ENCODE measurements at regions not wholly inside any gene's neighbourhood (a gene's known extent, or its start where the extent isn't known, plus 50 kb on each side); places are given as distances from the start of the nearest gene placed in this dataset.
A peak's percentile ranks its signal among the peaks of the same experiment; 100 is the strongest.
"Not testable (repeated sequence)": the region's sequence is repeated elsewhere in the genome, so short reads cannot be mapped to it uniquely, and the experiment has no call there.

- DNase-seq = peak; percentile 31
Measured at GRCh38 chr2:146734042-146734820, 1110.6 kb upstream of the ACVR2A start.

- no peak for DNase-seq
Measured at GRCh38 chr2:146730882-146731281, 1113.9 kb upstream of the ACVR2A start.

- DNase-seq = no peak
Measured at GRCh38 chr2:146721486-146721885, 1123.3 kb upstream of the ACVR2A start.

DNA sequence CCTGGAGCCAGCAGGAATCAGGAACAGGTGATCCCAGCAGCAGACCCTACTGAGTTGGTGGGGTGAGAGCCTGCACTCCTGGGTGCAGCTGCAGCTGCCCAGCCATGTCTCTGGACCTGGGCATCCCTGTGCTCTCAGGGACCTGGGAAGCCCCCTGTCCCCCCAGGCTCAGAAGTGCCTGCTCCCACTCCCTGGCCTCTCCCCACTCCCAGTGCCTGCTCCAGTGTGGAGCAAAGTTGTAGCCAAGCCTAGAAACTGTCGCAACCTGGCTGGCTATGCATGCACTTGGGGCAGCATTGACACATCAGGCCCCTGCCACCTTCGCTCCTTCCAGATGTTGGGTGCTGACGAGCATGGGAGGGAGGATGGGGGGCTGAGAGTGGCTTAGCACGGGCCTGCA lies 1124.7 kb upstream of the ACVR2A start:
- no peak for DNase-seq

GRCh38 chr2:146716591-146716990 lies 1128.2 kb upstream of the ACVR2A start:
- no peak for DNase-seq

GRCh38 chr2:146709004-146709403 lies 1135.8 kb upstream of the ACVR2A start:
- DNase-seq = no peak

- DNase-seq = no peak
Measured at GRCh38 chr2:146701183-146701582, 1143.6 kb upstream of the ACVR2A start.

- no peak for DNase-seq
Measured at GRCh38 chr2:146697307-146697706, 1147.5 kb upstream of the ACVR2A start.

GRCh38 chr2:146696787-146697186 lies 1148.0 kb upstream of the ACVR2A start:
- DNase-seq = not testable (repeated sequence)

- no peak for DNase-seq
Measured at GRCh38 chr2:146681991-146682390, 1162.8 kb upstream of the ACVR2A start.

DNA sequence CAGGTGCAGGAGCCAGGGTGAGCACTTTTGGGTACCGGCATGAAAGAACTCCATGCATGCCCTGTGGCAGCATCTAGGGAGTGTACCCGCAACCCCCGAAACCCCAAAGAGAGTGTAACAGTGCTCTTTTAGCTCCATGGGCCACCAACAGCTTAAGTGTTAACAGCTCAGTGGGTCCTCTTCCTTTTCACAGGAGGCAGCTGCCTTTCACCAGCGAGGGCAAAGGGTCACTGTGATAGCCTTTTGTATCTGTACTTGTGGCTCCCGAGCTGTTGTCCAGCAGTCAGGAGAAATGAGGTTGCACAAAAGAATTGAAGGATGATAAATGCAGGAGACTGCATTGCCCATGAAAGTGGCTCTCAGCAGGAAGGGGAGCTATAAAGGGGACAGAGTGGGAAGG lies 1166.3 kb upstream of the ACVR2A start:
- no peak for DNase-seq

- no peak for DNase-seq
Measured at GRCh38 chr2:146677280-146677679, 1167.5 kb upstream of the ACVR2A start.

GRCh38 chr2:146669735-146670134 lies 1175.1 kb upstream of the ACVR2A start:
- no peak for DNase-seq

GRCh38 chr2:146666340-146666739 lies 1178.5 kb upstream of the ACVR2A start:
- no peak for DNase-seq

DNA sequence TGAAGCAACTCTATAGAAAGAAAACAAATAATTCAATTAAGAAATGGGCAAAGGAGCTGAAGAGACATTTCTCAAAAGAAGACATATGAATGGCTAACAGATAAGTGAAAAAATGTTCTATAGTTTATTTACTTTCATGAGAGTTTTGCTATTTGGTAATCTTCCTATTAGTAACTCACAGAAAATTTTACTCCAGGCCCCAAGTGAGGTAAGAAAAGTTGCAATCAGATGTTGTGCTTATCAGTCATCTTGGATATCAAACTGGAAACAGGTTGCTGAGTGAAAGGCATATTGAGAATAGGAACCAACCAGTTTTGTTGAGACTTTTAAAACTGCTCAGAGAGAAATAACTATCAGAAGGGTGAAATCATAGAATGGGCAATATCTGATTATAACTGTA lies 1179.0 kb upstream of the ACVR2A start:
- no peak for DNase-seq

GRCh38 chr2:146661473-146662096 lies 1183.2 kb upstream of the ACVR2A start:
- DNase-seq = peak; percentile 30

GRCh38 chr2:146659976-146660375 lies 1184.9 kb upstream of the ACVR2A start:
- DNase-seq = no peak

GRCh38 chr2:146652311-146652710 lies 1192.5 kb upstream of the ACVR2A start:
- DNase-seq = no peak

DNA sequence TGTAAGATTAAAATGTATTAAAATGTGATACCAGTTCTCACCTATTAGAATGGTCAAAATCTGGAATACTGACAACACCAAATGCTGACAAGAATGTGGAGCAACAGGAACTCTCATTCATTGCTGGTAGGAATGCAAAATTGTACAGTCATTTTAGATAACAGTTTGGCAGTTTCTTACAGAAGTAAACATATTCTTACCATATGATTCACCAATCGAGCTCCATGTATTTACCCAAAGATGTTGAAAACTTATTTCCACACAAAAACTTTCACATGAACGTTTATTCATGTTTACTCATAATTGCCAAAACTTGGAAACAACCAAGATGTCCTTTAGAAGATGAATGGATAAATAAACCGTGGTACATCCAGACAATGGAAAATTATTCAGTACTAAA lies 1193.5 kb upstream of the ACVR2A start:
- DNase-seq = no peak

GRCh38 chr2:146642066-146642465 lies 1202.8 kb upstream of the ACVR2A start:
- DNase-seq = no peak

- no peak for DNase-seq
Measured at GRCh38 chr2:146634230-146635097, 1210.4 kb upstream of the ACVR2A start.

GRCh38 chr2:146633159-146633558 lies 1211.7 kb upstream of the ACVR2A start:
- DNase-seq = no peak

DNA sequence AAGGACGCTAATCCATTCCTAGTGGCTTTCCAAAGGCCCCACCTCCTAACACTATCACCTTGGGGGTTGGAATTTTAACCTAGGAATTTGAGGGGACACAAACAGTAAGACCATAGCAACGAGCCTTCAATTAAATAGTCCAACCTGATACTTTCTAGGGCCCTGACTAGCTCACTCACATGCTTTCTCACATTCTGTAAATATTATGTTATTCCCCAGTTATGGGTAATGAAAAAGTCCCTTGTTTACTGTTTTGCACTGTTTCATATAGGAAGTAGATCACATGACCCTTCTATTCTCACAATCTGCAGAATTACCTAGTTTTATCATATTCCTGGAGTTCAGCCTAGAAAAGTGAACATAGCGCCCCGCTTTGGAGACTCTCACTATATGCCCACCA lies 1212.1 kb upstream of the ACVR2A start:
- DNase-seq = no peak
